ENCODE measurements at regions not wholly inside any gene's neighbourhood (a gene's known extent, or its start where the extent isn't known, plus 50 kb on each side); places are given as distances from the start of the nearest gene placed in this dataset.
"Not testable (repeated sequence)": the region's sequence is repeated elsewhere in the genome, so short reads cannot be mapped to it uniquely, and the experiment has no call there.

DNA sequence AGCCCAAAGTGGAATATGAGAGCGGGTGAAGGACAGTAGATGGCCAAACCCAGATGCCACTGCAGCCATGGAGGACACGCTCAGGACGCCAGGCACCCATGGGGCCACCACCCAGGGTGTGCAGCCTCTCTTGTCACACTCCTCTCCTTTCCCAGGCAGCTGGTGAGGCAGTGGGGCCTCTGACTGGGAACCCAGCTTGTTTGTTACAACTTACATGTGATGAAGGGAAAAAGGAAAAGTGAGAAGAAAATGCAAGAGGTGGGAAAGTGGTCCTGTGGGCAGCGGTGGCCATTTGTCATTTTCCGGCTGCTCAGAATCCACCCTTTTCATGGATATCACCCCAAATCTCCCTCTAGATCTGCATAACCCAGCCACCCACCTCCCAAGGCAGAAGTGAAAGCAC lies 62.7 kb upstream of the UNC5A start:
- no peak for DNase-seq

DNA sequence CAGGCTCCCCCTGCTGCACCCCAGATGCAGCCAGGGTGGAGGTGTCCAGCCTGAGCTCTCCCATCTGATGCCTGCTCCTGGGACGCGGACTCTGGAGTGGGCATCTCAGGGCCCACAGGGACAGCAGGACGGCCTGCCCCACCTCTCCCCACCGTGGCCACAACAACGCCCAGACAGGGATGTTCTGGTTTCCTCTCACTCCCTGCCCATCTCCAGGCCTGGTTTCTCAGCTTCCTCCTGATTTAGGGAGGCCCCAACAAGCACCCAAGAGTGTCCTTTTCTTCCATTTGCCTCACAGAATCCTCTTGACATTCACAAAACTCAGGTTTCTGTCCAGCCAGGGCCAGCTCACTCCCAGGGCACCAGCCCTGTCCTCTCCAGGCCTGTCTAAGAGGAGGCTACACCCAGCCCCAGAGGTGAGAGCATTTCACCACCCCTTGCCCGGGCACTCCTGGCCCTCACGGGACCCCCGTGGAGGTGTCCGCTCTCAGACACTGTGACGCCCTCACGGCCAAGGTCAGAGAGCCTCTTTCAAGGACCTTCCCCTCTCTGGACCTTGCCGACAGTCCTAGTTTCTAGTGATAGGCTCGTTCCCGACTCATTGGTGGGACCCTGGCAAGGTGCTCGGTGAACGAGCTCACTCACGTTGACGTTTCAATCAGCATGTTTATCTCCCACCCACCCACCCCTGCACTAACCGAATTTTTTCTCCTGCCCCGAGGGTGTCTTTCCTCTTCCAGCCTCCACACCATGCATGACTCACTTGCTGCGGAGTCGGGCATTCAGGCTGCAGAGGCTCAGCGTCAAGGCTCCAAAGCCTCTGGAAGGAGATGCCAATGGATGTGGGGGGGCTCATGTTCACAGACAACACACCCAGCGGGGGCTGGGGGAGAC lies 62.0 kb upstream of the UNC5A start:
- DNase-seq, result no peak

DNA sequence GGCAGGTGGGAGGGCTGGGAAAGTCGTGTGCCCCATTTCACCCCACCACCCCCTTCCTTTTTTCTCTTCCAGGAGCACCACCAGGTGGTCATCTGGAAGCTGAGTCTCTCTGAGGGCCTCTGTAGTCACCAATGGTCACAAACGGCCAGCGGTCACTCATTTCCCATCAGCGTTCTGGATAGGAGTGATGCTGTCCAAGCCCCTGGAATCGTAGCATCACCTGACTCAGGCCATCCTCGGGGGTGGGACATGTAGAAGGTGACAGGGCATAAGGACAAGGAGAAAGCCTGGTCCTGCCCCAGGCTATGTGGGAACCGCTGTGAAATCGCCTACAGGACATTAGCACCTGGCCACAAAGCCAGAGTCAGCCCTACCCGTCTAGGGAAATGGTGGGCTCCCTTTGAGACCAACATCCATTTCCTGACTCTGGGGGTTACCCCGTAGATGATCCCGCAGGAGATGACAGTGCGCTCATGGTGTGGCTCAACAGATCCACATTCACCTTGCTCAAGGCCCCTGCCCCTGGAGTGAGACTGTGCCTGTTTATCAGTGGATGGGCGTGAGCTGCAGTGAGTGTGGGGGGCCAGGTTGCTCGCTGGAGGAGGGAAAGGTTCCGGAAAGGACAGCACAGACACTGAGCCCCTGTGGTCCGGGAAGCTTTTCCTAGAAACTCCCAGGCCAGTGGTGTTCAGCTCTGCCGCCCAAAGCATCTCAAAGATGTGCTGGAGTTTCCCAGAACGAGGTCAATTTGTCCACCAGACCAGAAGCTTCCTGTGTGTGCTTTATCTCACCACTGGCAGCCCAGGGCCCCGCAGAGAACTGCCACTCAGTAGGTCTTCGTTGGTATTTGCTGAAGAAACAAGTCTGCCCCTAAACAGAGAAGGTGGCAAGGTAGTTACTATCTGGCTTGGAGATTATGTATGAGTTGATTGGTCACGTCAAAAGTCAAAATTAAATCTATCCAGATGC lies 61.1 kb upstream of the UNC5A start:
- no peak for DNase-seq

DNA sequence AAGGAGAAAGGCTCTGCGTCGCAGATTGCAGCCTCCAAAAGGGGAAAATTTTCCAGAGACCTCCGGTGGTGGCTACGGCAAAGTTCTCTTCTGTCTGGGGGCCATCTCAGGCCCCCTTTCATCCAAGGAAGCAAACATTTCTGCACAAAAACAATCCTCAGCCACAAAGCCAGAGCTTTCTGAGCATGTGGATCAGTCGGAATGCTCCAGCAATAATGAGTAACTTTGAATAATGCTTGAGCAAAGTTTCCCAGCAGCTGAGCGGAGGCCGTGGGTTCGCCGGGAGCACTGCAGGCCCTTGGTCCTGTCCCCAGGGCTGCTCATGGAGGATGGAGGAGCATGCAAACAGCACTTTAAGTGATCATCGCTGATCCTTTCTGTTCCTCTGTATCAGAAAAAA lies 60.2 kb upstream of the UNC5A start:
- DNase-seq, result no peak

DNA sequence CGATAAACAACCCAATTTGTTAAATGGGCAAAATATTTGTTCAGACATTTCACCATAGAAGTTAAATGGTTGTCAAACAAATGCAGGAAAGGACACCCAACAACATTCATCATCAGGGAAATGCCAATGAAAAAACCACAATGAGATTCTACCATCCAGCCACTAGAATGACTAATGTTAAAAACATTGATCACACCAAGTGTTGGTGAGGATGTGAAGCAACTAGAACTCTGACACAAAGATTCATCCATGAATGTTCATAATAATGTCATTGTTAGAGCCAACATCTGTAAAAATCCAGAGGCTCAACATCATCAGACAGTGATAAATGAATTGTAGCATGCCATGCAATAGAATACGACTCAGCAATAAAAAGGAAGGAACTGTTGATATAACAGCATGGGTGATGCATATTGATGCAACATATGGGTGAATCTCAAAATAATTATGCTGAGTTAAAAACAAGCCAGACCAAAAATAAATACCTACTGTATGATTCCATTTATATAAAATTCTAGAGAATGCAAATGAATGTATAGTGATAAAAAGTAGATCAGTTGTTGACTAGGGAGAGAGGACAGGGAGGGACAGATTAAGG lies 55.9 kb upstream of the UNC5A start:
- no peak for DNase-seq

DNA sequence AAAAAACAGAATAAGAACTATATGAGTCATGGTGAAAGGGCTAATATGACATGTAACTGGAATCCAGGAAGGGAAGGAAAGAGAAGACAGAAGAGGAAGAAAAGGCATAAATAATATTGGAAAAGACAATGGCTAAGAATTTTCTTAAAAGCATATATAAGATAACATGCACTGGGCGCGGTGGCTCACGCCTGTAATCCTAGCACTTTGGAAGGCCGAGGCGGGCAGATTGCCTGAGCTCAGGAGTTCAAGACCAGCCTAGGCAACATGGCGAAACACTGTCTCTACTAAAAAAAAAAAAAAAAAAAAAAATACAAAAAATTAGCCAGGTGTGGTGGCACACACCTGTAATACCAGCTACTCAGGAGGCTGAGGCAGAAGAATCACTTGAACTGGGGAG lies 54.8 kb upstream of the UNC5A start:
- not testable (repeated sequence) for DNase-seq

DNA sequence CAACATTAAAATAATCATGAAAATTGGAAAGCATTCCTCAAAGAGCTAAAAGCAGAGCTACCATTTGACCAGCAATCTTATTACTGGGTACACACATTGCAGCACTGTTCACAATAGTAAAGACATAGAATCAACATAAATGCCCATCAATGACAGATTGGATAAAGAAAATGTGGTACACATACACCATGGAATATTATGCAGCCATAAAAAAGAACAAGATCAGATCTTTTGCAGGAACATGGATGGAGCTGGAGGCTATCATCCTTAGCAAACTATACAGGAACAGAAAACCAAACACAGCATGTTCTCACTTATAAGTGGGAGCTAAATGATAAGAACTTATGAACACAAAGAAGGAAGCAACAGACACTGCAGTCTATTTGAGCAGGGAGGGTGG lies 52.8 kb upstream of the UNC5A start:
- not testable (repeated sequence) for DNase-seq

Data from hypothalamus (tissue), 51 donors.